ENCODE measurements at regions not wholly inside any gene's neighbourhood (a gene's known extent, or its start where the extent isn't known, plus 50 kb on each side); places are given as distances from the start of the nearest gene placed in this dataset.

DNA sequence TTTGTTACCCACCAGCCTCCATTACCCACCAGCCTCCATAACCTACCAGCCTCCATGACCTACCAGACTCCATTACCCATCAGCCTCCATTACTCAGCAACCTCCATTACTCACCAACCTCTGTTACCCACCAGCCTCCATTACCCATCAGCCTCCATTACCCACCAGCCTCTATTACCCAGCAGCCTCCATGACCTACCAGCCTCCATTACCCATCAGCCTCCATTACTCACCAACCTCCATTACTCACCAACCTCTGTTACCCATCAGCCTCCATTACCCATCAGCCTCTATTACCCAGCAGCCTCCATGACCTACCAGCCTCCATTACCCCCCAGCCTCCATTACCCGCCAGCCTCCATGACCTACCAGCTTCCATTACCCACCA is 133.3 kb upstream of the HS6ST1 start:
- TF ChIP-seq, protein P1, sequence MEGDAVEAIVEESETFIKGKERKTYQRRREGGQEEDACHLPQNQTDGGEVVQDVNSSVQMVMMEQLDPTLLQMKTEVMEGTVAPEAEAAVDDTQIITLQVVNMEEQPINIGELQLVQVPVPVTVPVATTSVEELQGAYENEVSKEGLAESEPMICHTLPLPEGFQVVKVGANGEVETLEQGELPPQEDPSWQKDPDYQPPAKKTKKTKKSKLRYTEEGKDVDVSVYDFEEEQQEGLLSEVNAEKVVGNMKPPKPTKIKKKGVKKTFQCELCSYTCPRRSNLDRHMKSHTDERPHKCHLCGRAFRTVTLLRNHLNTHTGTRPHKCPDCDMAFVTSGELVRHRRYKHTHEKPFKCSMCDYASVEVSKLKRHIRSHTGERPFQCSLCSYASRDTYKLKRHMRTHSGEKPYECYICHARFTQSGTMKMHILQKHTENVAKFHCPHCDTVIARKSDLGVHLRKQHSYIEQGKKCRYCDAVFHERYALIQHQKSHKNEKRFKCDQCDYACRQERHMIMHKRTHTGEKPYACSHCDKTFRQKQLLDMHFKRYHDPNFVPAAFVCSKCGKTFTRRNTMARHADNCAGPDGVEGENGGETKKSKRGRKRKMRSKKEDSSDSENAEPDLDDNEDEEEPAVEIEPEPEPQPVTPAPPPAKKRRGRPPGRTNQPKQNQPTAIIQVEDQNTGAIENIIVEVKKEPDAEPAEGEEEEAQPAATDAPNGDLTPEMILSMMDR (conservative IDR thresholded peaks at IDR 0.05 in 1 of 2, IDR thresholded peaks at IDR 0.05 in 1 of 2; ENCODE audit: low read depth in 1 of 2, low read length in 2 of 2), result no peak
- no peak for TF ChIP-seq EZH2 (IDR thresholded peaks at IDR 0.05; ENCODE audit: low read length, missing control alignments)
